ENCODE measurements at regions not wholly inside any gene's neighbourhood (a gene's known extent, or its start where the extent isn't known, plus 50 kb on each side); places are given as distances from the start of the nearest gene placed in this dataset.

- no peak overlapping the region for H3K4me3 ChIP-seq
- H3K9me3 ChIP-seq = no peaks in the 10 kb centered on the region
- no peak overlapping the region for H3K27ac ChIP-seq
- DNase-seq (no peak), ATAC-seq (no peak)
- TF ChIP-seq, protein P1, sequence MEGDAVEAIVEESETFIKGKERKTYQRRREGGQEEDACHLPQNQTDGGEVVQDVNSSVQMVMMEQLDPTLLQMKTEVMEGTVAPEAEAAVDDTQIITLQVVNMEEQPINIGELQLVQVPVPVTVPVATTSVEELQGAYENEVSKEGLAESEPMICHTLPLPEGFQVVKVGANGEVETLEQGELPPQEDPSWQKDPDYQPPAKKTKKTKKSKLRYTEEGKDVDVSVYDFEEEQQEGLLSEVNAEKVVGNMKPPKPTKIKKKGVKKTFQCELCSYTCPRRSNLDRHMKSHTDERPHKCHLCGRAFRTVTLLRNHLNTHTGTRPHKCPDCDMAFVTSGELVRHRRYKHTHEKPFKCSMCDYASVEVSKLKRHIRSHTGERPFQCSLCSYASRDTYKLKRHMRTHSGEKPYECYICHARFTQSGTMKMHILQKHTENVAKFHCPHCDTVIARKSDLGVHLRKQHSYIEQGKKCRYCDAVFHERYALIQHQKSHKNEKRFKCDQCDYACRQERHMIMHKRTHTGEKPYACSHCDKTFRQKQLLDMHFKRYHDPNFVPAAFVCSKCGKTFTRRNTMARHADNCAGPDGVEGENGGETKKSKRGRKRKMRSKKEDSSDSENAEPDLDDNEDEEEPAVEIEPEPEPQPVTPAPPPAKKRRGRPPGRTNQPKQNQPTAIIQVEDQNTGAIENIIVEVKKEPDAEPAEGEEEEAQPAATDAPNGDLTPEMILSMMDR (IDR thresholded peaks at IDR 0.05) = no peak
- intact Hi-C loops (cut with DNase I) = no loop called here
- H3K27me3 ChIP-seq (ENCODE audit: low read depth) = no peaks in the 10 kb centered on the region
- H3K36me3 ChIP-seq = no peaks in the 10 kb centered on the region
- H3K4me1 ChIP-seq = no peaks in the 10 kb centered on the region
Measured at GRCh38 chrX:926070-926469, 286.4 kb downstream of the CRLF2 start.

DNA sequence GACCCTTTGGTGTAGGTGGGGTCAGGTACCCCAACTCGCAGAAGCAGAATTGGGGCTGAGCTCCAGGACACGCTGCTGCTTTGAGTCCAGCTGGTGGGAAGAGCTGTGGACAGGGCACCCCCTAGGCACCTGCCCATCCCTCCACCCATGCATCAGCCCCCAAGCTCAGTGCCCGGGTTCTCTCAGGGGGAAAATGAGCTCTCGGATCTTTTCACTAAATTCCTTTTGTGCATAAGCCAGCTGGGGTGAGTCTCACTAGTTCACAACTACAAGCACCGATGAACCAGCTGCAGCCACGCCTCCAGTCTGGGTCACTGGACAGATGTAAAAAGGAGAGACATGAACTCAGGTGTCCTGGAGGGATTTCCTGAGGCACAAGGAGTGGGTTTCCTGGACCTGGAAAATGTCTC, 286.8 kb downstream of the CRLF2 start:
- ATAC-seq (no peak), DNase-seq (no peak)
- no peak overlapping the region for H3K4me3 ChIP-seq
- H3K4me1 ChIP-seq = no peaks in the 10 kb centered on the region
- TF ChIP-seq, protein P1 (IDR thresholded peaks at IDR 0.05) = no peak
- H3K36me3 ChIP-seq = no peaks in the 10 kb centered on the region
- H3K9me3 ChIP-seq = no peaks in the 10 kb centered on the region
- H3K27me3 ChIP-seq (ENCODE audit: low read depth) = no peaks in the 10 kb centered on the region
- H3K27ac ChIP-seq = no peak overlapping the region
- intact Hi-C loops (cut with DNase I) = no loop called here

DNA sequence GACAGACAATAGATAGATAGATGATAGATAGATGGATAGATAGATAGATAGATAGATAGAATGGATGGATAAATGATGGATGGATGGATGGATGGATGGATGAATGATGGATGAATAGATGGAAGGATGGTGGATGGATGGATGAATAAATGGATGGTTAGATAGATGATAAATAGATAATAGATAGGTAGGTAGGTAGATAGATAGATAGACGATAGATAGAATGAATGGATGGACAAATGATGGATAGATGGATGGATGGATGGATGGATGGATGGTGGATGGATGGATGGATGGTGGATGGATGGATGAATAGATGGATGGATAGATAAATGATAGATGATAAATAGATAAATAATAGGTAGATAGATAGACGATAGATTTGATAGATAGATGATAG, 287.4 kb downstream of the CRLF2 start:
- ATAC-seq (no peak), DNase-seq (no peak)
- Histone ChIP-seq H3K27me3 (ENCODE audit: low read depth) (no peaks in the 10 kb centered on the region), H3K27ac (no peak overlapping the region), H3K4me1 (no peaks in the 10 kb centered on the region), H3K4me3 (no peak overlapping the region), H3K9me3 (no peaks in the 10 kb centered on the region), H3K36me3 (no peaks in the 10 kb centered on the region)
- TF ChIP-seq, protein P1 (IDR thresholded peaks at IDR 0.05) = no peak
- intact Hi-C loops (cut with DNase I) = no loop called here

- no peaks in the 10 kb centered on the region for H3K9me3 ChIP-seq
- H3K4me3 ChIP-seq = no peak overlapping the region
- intact Hi-C loops (cut with DNase I) = no loop called here
- no peaks in the 10 kb centered on the region for H3K4me1 ChIP-seq
- ATAC-seq = no peak
- no peak for DNase-seq
- no peaks in the 10 kb centered on the region for H3K36me3 ChIP-seq
- H3K27ac ChIP-seq = no peak overlapping the region
- TF ChIP-seq, protein P1 (IDR thresholded peaks at IDR 0.05) = no peak
- H3K27me3 ChIP-seq (ENCODE audit: low read depth) = no peaks in the 10 kb centered on the region
Measured at GRCh38 chrX:924017-924416, 288.4 kb downstream of the CRLF2 start.

DNA sequence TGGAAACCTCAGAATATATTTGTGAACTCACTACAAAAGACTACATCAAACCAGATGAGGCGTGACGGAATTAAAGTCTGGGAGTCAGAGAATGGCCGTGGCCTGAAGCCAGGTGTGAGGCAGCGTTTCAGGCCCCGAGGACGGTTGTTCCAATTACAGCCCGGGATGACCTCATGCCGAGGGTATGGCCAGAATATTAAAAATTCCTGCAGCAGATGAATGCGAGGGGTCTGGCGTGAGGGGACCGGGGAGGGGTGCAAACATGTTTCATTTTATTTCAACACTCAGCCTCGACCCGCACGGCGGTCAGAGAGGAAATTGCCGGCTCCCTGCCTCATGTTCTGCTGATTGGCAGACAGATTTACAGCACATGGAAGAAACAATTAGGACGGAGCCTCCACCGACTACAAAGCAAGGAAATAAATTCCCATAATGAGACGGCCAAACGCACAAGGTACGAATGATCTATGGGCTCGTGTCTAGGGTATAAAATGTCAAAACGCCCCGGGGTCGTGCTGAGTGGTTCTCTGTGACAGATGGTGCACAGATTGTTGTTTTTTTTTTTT, 289.7 kb downstream of the SHOX start:
- H3K9me3 ChIP-seq = no peaks in the 10 kb centered on the region
- ATAC-seq = no peak
- H3K36me3 ChIP-seq = no peaks in the 10 kb centered on the region
- TF ChIP-seq, protein P1 (IDR thresholded peaks at IDR 0.05) = no peak
- H3K27me3 ChIP-seq (ENCODE audit: low read depth) = no peaks in the 10 kb centered on the region
- DNase-seq = no peak
- no peak overlapping the region for H3K4me3 ChIP-seq
- intact Hi-C loops (cut with DNase I) = no loop called here
- H3K27ac ChIP-seq = no peak overlapping the region
- H3K4me1 ChIP-seq = no peaks in the 10 kb centered on the region

DNA sequence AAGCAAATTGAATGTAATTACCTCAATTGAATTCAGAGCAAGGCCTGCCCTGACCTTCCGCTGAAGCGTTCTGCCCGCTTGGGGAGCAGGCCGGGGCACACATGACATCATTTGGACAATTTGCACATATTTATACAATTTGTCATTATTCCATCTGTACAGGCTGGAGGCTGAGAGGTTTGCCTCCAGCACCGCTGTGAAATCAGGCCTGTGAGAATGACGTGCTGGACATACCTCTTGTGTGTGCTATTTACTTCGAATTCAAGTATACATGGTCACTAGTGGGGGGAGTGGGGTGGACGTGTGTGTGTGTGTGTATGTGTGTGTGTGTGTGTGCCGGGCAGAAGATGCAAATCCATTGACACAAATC, 285.6 kb downstream of the SHOX start:
- Histone ChIP-seq H3K9me3 (no peaks in the 10 kb centered on the region), H3K27ac (no peak overlapping the region), H3K27me3 (ENCODE audit: low read depth) (no peaks in the 10 kb centered on the region), H3K4me3 (no peak overlapping the region), H3K4me1 (no peaks in the 10 kb centered on the region), H3K36me3 (no peaks in the 10 kb centered on the region)
- ATAC-seq (no peak), DNase-seq (no peak)
- intact Hi-C loops (cut with DNase I) = no loop called here
- TF ChIP-seq, protein P1 (IDR thresholded peaks at IDR 0.05) = no peak
